ENCODE measurements at regions not wholly inside any gene's neighbourhood (a gene's known extent, or its start where the extent isn't known, plus 50 kb on each side); places are given as distances from the start of the nearest gene placed in this dataset.

DNA sequence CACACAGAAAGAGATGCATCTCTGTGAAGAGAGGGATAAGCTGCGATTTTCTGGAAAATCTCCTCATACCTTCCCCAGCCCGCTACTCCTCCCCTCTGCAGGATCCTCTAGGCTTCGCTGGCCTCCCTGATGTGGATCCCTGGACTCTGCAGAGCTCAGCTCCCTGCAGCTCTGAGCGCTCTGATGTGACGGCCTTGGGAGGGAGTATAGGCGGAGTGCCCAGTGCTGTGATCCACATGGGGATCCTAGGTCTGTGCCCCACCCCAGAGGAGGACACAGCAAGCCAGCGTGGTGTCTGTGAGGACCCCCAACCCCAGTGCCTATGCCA, 111.0 kb downstream of the GYPC start:
- no peak for ATAC-seq
- no peak for TF ChIP-seq CEBPB (IDR thresholded peaks at IDR 0.05; ENCODE audit: low read depth)
- TF ChIP-seq EZH2 (IDR thresholded peaks at IDR 0.05), result no peak
- no peak for TF ChIP-seq SP1 (IDR thresholded peaks at IDR 0.05; ENCODE audit: low read depth)
- TF ChIP-seq, protein P1, sequence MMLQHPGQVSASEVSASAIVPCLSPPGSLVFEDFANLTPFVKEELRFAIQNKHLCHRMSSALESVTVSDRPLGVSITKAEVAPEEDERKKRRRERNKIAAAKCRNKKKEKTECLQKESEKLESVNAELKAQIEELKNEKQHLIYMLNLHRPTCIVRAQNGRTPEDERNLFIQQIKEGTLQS (IDR thresholded peaks at IDR 0.05), result no peak
- Histone ChIP-seq H3K9ac (ENCODE audit: low read length) (no peak overlapping the region), H3K9me3 (ENCODE audit: control insufficient read depth in 1 of 2, insufficient read depth in 1 of 2, low read depth in 1 of 2, low read length in 2 of 2) (no peaks in the 10 kb centered on the region), H3K9me2 (ENCODE audit: insufficient read depth) (no peaks in the 10 kb centered on the region), H3K4me1 (ENCODE audit: control insufficient read depth in 1 of 2, insufficient read depth in 2 of 2, low read length in 2 of 2) (no peaks in the 10 kb centered on the region), H3K27me3 (ENCODE audit: insufficient read depth, low read length) (peaks cover 15% of the 10 kb centered on the region; the same call in 1 of the 2 replicates), H4K20me1 (ENCODE audit: insufficient read depth) (no peaks in the 10 kb centered on the region), H3K4me3 (replicated peaks in 1 of 2; ENCODE audit: low read depth in 1 of 2, low read length in 2 of 2) (no peak overlapping the region), H3K27ac (ENCODE audit: low read depth, low read length) (no peak overlapping the region), H3K79me2 (ENCODE audit: insufficient read depth, low read length) (no peaks in the 10 kb centered on the region), H3K4me2 (ENCODE audit: low read length) (no peak overlapping the region), H2AFZ (ENCODE audit: low read depth, low read length, poor library complexity, severe bottlenecking) (no peak overlapping the region), H3K36me3 (ENCODE audit: control insufficient read depth in 1 of 2, insufficient read depth in 2 of 2, low read length in 2 of 2) (no peaks in the 10 kb centered on the region)
- RAD21 ChIA-PET (ENCODE audit: low non-redundant PET in 1 of 2, low total read pairs in 2 of 2, uncharacterized antibody in 2 of 2, unreplicated experiment in 2 of 2), result no interaction called here
- no TSS peak for BruUV-seq (replicated peaks)
- POLR2A ChIA-PET, result no interaction called here
- no peak for DNase-seq (ENCODE audit: low read depth, low spot score)
- CTCF ChIA-PET, result no interaction called here
- intact Hi-C loops (cut with micrococcal nuclease), result no loop called here

DNA sequence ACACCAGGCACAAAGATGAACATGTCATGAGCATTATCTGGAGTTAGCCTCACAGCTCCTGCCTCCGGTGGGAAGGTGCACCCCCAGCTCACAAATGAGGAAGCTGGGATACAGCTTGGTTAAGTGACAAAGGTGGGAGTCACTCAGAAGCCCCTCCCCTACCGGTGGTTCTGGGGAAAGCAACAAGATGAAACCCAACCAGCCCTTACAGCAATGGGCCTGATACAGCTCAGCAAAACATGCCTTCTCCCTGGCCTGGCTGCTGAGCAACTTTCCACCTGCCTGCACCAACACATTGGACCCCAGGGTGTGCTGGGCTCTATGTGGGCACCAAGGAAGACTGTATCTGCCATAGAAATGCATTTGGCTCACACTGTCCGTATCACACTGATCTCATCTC, 113.2 kb downstream of the GYPC start:
- CTCF ChIA-PET, result interaction anchor here (1.0 kb wide), 1 partner anchor 241 kb away, joined by 3 read pairs; no protein-coding TSS in a partner anchor
- POLR2A ChIA-PET, result no interaction called here
- Histone ChIP-seq H3K4me2 (ENCODE audit: low read length) (no peak overlapping the region), H3K4me3 (replicated peaks in 1 of 2; ENCODE audit: low read depth in 1 of 2, low read length in 2 of 2) (no peak overlapping the region), H3K9me3 (ENCODE audit: control insufficient read depth in 1 of 2, insufficient read depth in 1 of 2, low read depth in 1 of 2, low read length in 2 of 2) (no peaks in the 10 kb centered on the region), H3K27me3 (ENCODE audit: insufficient read depth, low read length) (peaks cover 15% of the 10 kb centered on the region; the same call in 1 of the 2 replicates), H3K36me3 (ENCODE audit: control insufficient read depth in 1 of 2, insufficient read depth in 2 of 2, low read length in 2 of 2) (no peaks in the 10 kb centered on the region), H2AFZ (ENCODE audit: low read depth, low read length, poor library complexity, severe bottlenecking) (no peak overlapping the region), H3K4me1 (ENCODE audit: control insufficient read depth in 1 of 2, insufficient read depth in 2 of 2, low read length in 2 of 2) (no peaks in the 10 kb centered on the region), H3K9me2 (ENCODE audit: insufficient read depth) (no peaks in the 10 kb centered on the region), H3K27ac (ENCODE audit: low read depth, low read length) (no peak overlapping the region), H3K79me2 (ENCODE audit: insufficient read depth, low read length) (no peaks in the 10 kb centered on the region), H4K20me1 (ENCODE audit: insufficient read depth) (no peaks in the 10 kb centered on the region), H3K9ac (ENCODE audit: low read length) (no peak overlapping the region)
- DNase-seq (ENCODE audit: low read depth, low spot score) (no peak), ATAC-seq (no peak; the same call in 1 of the 2 replicates)
- intact Hi-C loops (cut with micrococcal nuclease), result no loop called here
- TF ChIP-seq RAD21 (IDR thresholded peaks at IDR 0.05; ENCODE audit: low read depth), result no peak
- TF ChIP-seq EZH2 (IDR thresholded peaks at IDR 0.05), result no peak
- no peak for TF ChIP-seq CBX3 (IDR thresholded peaks at IDR 0.05; ENCODE audit: low read depth)
- no peak for TF ChIP-seq POLR2A (IDR thresholded peaks at IDR 0.05; ENCODE audit: borderline replicate concordance, extremely low read depth, insufficient read depth, insufficient read length)
- TF ChIP-seq ZNF274 (IDR thresholded peaks at IDR 0.05; ENCODE audit: low read depth, low read length), result no peak
- TF ChIP-seq EGR1 (IDR thresholded peaks at IDR 0.05; ENCODE audit: low read depth), result no peak
- TF ChIP-seq, protein P2, sequence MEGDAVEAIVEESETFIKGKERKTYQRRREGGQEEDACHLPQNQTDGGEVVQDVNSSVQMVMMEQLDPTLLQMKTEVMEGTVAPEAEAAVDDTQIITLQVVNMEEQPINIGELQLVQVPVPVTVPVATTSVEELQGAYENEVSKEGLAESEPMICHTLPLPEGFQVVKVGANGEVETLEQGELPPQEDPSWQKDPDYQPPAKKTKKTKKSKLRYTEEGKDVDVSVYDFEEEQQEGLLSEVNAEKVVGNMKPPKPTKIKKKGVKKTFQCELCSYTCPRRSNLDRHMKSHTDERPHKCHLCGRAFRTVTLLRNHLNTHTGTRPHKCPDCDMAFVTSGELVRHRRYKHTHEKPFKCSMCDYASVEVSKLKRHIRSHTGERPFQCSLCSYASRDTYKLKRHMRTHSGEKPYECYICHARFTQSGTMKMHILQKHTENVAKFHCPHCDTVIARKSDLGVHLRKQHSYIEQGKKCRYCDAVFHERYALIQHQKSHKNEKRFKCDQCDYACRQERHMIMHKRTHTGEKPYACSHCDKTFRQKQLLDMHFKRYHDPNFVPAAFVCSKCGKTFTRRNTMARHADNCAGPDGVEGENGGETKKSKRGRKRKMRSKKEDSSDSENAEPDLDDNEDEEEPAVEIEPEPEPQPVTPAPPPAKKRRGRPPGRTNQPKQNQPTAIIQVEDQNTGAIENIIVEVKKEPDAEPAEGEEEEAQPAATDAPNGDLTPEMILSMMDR (IDR thresholded peaks at IDR 0.05 in 2 of 3, conservative IDR thresholded peaks at IDR 0.05 in 1 of 3; ENCODE audit: borderline replicate concordance in 1 of 3, insufficient read depth in 1 of 3, low read depth in 2 of 3, low read length in 2 of 3), result peak in 2 of 3 experiments; percentile 10 to 23; a peak in 1 of 6 replicates
- TF ChIP-seq, protein P1 (IDR thresholded peaks at IDR 0.05), result no peak
- no TSS peak for BruUV-seq (replicated peaks)
- RAD21 ChIA-PET (ENCODE audit: low non-redundant PET in 1 of 2, low total read pairs in 2 of 2, uncharacterized antibody in 2 of 2, unreplicated experiment in 2 of 2), result no interaction called here
